PC-9 (cell line): ENCODE measurements at regions not wholly inside any gene's neighbourhood (a gene's known extent, or its start where the extent isn't known, plus 50 kb on each side); places are given as distances from the start of the nearest gene placed in this dataset.

Experiments used
- BruUV-seq: library from RNA; stranded (reverse); fragments of 400-500 nt; replicated peaks from 2 replicates; lab custom pipeline; 2021; lab: Mats Ljungman, UMichigan
- CTCF ChIA-PET: fragments of 300-600 bp; sonication (Branson Sonifier 250); formaldehyde crosslinking; loops from one replicate; lab custom pipeline; 2022; ENCODE audit warnings: antibody characterized with exemption; lab: Charles Lee
- POLR2A ChIA-PET: fragments of 300-600 bp; sonication (Branson Sonifier 250); formaldehyde crosslinking; loops from one replicate; lab custom pipeline; 2022; ENCODE audit warnings: antibody characterized with exemption; ENCODE audit not compliant: unreplicated experiment; lab: Charles Lee
- DNase-seq, 2 experiments: peaks; one replicate each; pipeline versions ENCODE4 v3.0.0 to v3.0.0-alpha.2; 2015 to 2022; ENCODE audit warnings: mixed read lengths in 1 of 2
- H2AFZ ChIP-seq: fragments of 200-600 bp; sonication (generic); 2 replicates; pipeline ENCODE4 v1.8.1; 2017; ENCODE audit warnings: antibody characterized with exemption
- H3F3A ChIP-seq: fragments of 200-600 bp; sonication (generic); 2 replicates; pipeline ENCODE4 v1.8.1; 2017; ENCODE audit warnings: antibody characterized with exemption, mild to moderate bottlenecking, low read depth; ENCODE audit not compliant: insufficient read depth
- H3K27ac ChIP-seq: fragments of 200-600 bp; sonication (generic); 2 replicates; pipeline ENCODE4 v1.6.1; 2016; ENCODE audit warnings: mixed run types
- H3K27me3 ChIP-seq: fragments of 200-600 bp; sonication (generic); 2 replicates; pipeline ENCODE4 v1.6.1; 2016; ENCODE audit warnings: low read depth, mixed run types; ENCODE audit not compliant: insufficient read depth
- H3K36me3 ChIP-seq: fragments of 200-600 bp; sonication (generic); 2 replicates; pipeline ENCODE4 v1.6.1; 2016; ENCODE audit warnings: low read depth, mixed run types
- H3K4me1 ChIP-seq: fragments of 200-600 bp; sonication (generic); replicated peaks from 2 replicates; pipeline ENCODE4 v1.6.1; 2016; ENCODE audit warnings: mixed run types; ENCODE audit not compliant: insufficient read depth
- H3K4me2 ChIP-seq: fragments of 200-600 bp; sonication (generic); 2 replicates; pipeline ENCODE4 v1.6.1; 2017; ENCODE audit warnings: mixed run types
- H3K4me3 ChIP-seq: fragments of 200-600 bp; sonication (generic); 2 replicates; pipeline ENCODE4 v1.6.1; 2016; ENCODE audit warnings: mixed run types
- H3K79me2 ChIP-seq: fragments of 200-600 bp; sonication (generic); 2 replicates; pipeline ENCODE4 v1.6.1; 2017; ENCODE audit warnings: low read depth, mixed run types
- H3K9me2 ChIP-seq: fragments of 200-600 bp; sonication (generic); 2 replicates; pipeline ENCODE4 v1.8.1; 2017; ENCODE audit warnings: mild to moderate bottlenecking; ENCODE audit not compliant: insufficient read depth
- H3K9me3 ChIP-seq: fragments of 200-600 bp; sonication (generic); 2 replicates; pipeline ENCODE4 v1.8.1; 2016; ENCODE audit warnings: low read depth; ENCODE audit not compliant: insufficient read depth
- H4K20me1 ChIP-seq: fragments of 200-600 bp; sonication (generic); 2 replicates; pipeline ENCODE4 v1.8.1; 2017; ENCODE audit not compliant: insufficient read depth
- EZH2 ChIP-seq: fragments of 200-600 bp; sonication (generic); IDR thresholded peaks from 2 replicates; pipeline ENCODE4 v1.8.0; 2017; ENCODE audit warnings: antibody characterized with exemption, low read depth
- intact Hi-C: fragments of 100-400 bp; cut with micrococcal nuclease; formaldehyde crosslinking; loops from one replicate; pipeline ENCODE4 v1.10.0; 2022; ENCODE audit not compliant: unreplicated experiment
- TF ChIP-seq, protein P1 (sequence below): fragments of 200-600 bp; sonication (generic); conservative IDR thresholded peaks from 2 replicates; pipeline ENCODE4 v1.6.1; 2017; ENCODE audit warnings: mixed run types, antibody characterized with exemption, mild to moderate bottlenecking, moderate library complexity

DNA sequence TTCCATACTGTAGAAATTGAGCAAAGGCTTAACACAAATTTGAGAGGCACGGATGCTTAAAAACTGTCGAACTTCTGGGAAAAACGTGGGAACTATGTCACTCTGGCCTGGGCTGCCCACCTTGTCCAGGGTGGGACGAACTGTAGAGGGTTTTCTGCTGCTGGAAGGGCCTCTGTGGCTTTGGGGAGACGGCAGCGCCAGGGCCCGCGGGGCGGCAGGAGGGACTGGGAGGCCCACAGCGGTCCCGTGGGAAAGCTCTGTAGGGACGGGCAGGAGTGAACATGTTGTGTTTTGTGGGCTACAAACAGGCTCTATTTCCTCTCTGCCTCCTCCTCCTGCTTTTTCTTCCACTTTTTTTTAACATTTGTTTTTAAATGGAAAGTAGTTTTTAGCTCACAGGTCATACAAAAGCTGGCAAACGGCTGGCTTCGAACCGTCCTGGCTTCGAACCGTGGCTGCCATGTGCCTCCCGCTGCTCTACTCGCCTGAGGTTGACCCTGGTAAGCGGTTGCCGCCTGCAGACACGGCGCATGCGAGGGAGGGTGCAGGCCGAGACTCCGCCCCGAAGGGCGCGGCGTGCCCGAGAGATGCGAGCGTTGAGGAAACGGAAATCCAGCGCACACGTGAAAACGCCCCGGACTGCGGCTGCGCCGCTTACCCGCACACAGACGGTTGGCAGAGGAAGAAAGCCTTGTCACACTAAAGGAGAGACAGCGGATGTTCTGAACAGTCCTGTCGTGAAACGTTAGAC lies 382.3 kb upstream of the ZFP42 start:
- Histone ChIP-seq H3K4me1 (no peaks in the 10 kb centered on the region), H3K4me2 (no peak overlapping the region), H3K4me3 (no peak overlapping the region), H3K9me3 (no peaks in the 10 kb centered on the region), H3K79me2 (no peaks in the 10 kb centered on the region), H3K36me3 (no peaks in the 10 kb centered on the region), H2AFZ (no peak overlapping the region), H3F3A (no peaks in the 10 kb centered on the region), H3K9me2 (no peaks in the 10 kb centered on the region), H4K20me1 (no peaks in the 10 kb centered on the region), H3K27me3 (no peaks in the 10 kb centered on the region), H3K27ac (no peak overlapping the region)
- intact Hi-C loops, result no loop called here
- TF ChIP-seq EZH2, result no peak
- TF ChIP-seq, protein P1, sequence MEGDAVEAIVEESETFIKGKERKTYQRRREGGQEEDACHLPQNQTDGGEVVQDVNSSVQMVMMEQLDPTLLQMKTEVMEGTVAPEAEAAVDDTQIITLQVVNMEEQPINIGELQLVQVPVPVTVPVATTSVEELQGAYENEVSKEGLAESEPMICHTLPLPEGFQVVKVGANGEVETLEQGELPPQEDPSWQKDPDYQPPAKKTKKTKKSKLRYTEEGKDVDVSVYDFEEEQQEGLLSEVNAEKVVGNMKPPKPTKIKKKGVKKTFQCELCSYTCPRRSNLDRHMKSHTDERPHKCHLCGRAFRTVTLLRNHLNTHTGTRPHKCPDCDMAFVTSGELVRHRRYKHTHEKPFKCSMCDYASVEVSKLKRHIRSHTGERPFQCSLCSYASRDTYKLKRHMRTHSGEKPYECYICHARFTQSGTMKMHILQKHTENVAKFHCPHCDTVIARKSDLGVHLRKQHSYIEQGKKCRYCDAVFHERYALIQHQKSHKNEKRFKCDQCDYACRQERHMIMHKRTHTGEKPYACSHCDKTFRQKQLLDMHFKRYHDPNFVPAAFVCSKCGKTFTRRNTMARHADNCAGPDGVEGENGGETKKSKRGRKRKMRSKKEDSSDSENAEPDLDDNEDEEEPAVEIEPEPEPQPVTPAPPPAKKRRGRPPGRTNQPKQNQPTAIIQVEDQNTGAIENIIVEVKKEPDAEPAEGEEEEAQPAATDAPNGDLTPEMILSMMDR, result no peak
- CTCF ChIA-PET, result no interaction called here
- POLR2A ChIA-PET, result no interaction called here
- DNase-seq, result no peak
- BruUV-seq, result no TSS peak

DNA sequence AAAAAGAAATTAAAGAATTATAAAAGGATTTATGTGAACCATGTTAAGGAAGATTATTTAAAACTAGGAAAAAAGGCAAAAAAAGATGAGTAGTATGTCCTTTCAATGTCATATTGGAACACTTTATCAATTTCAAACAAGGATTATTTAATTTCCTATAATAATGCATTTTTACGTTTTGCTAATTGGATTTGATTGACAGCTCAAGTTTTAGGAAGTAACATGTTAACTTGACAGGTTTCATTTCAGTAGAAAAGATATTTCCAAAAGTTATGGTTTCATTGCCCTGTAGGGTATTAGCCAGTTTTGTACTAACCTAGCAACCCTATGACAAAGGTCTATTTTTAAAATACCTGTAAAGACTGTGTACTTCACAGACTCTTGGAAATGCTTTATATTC lies 379.6 kb upstream of the ZFP42 start:
- Histone ChIP-seq H3K9me3 (no peaks in the 10 kb centered on the region), H3F3A (no peaks in the 10 kb centered on the region), H4K20me1 (no peaks in the 10 kb centered on the region), H3K4me3 (no peak overlapping the region), H3K27me3 (no peaks in the 10 kb centered on the region), H3K4me1 (no peaks in the 10 kb centered on the region), H3K79me2 (no peaks in the 10 kb centered on the region), H3K36me3 (no peaks in the 10 kb centered on the region), H3K27ac (no peak overlapping the region), H3K9me2 (no peaks in the 10 kb centered on the region), H2AFZ (no peak overlapping the region), H3K4me2 (no peak overlapping the region)
- intact Hi-C loops, result no loop called here
- no TSS peak for BruUV-seq
- no peak for TF ChIP-seq EZH2
- TF ChIP-seq, protein P1, result no peak
- DNase-seq, result no peak
- CTCF ChIA-PET, result no interaction called here
- POLR2A ChIA-PET, result no interaction called here

DNA sequence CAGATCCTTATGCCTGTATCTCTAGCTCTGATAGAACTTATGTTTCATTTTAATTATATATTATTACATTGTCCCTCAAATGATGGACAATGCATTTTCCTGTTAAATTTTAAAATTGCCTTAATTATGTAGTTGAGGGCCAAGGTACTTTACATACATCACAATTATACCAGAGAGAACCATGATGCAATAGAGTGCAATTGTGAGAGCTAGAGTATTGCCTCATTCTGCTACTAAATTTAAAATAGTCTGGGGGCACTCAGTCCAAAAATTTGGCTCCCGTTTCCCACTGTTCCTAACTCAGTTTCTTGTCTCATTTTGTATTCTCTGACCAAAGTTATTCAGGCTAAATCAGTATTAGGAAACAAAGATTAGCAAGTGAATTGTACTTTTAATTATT lies 378.5 kb upstream of the ZFP42 start:
- Histone ChIP-seq H3K4me1 (no peaks in the 10 kb centered on the region), H3K9me2 (no peaks in the 10 kb centered on the region), H2AFZ (no peak overlapping the region), H4K20me1 (no peaks in the 10 kb centered on the region), H3K27me3 (no peaks in the 10 kb centered on the region), H3K4me2 (no peak overlapping the region), H3K9me3 (no peaks in the 10 kb centered on the region), H3K27ac (no peak overlapping the region), H3K36me3 (no peaks in the 10 kb centered on the region), H3K4me3 (no peak overlapping the region), H3F3A (no peaks in the 10 kb centered on the region), H3K79me2 (no peaks in the 10 kb centered on the region)
- intact Hi-C loops, result no loop called here
- ChIA-PET POLR2A (no interaction called here), CTCF (no interaction called here)
- no TSS peak for BruUV-seq
- TF ChIP-seq EZH2, result no peak
- TF ChIP-seq, protein P1, result no peak
- DNase-seq, result no peak
